ENCODE measurements at regions not wholly inside any gene's neighbourhood (a gene's known extent, or its start where the extent isn't known, plus 50 kb on each side); places are given as distances from the start of the nearest gene placed in this dataset.
"Not testable (repeated sequence)": the region's sequence is repeated elsewhere in the genome, so short reads cannot be mapped to it uniquely, and the experiment has no call there.

GRCh38 chr1:212514056-212514614 lies 81.4 kb downstream of the NENF start:
- DNase-seq (peak in 1 of 10 donors; percentile 11), ATAC-seq (peak in 1 of 2 donors; percentile 50)
- Mint-ChIP-seq H3K36me3 (peaks cover 0 to 5% (median 0%) of the 10 kb centered on the region in 3 donors), H3K4me3 (peak overlapping the region in 7 of 10 donors; percentile 24 to 63 (median 44)), H3K27ac (no peak overlapping the region), H3K9me3 (no peaks in the 10 kb centered on the region), H3K4me1 (peaks cover 3 to 12% (median 7%) of the 10 kb centered on the region in 4 donors), H3K27me3 (peaks cover 23 to 72% (median 40%) of the 10 kb centered on the region in 5 donors)
- POLR2A ChIA-PET: no interaction called here

- Mint-ChIP-seq H3K4me1 (peaks cover 3 to 12% (median 7%) of the 10 kb centered on the region in 4 donors), H3K27me3 (peaks cover 23 to 72% (median 41%) of the 10 kb centered on the region in 5 donors), H3K36me3 (peaks cover 0 to 5% (median 0%) of the 10 kb centered on the region in 3 donors), H3K4me3 (peak overlapping the region in 5 of 10 donors; percentile 33 to 63 (median 44)), H3K9me3 (no peaks in the 10 kb centered on the region), H3K27ac (no peak overlapping the region)
- POLR2A ChIA-PET: no interaction called here
- no peak for DNase-seq
- ATAC-seq: peak; percentile 14 to 54
Observed at GRCh38 chr1:212514782-212515181, 82.1 kb downstream of the NENF start.

GRCh38 chr1:212515329-212515760 lies 82.6 kb downstream of the NENF start:
- DNase-seq (no peak), ATAC-seq (no peak)
- Mint-ChIP-seq H3K9me3 (no peaks in the 10 kb centered on the region), H3K27ac (no peak overlapping the region), H3K4me1 (peaks cover 3 to 12% (median 7%) of the 10 kb centered on the region in 4 donors), H3K36me3 (peaks cover 0 to 5% (median 0%) of the 10 kb centered on the region in 3 donors), H3K4me3 (peak overlapping the region in 6 of 10 donors; percentile 9 to 62 (median 36)), H3K27me3 (peaks cover 23 to 70% (median 42%) of the 10 kb centered on the region in 5 donors)
- POLR2A ChIA-PET: no interaction called here

GRCh38 chr1:212516012-212516411 lies 83.3 kb downstream of the NENF start:
- H3K9me3 Mint-ChIP-seq, DNase-seq, ATAC-seq, POLR2A ChIA-PET, H3K36me3 Mint-ChIP-seq: not testable (repeated sequence)
- Mint-ChIP-seq H3K27ac (peak overlapping the region in 2 of 10 donors; percentile 49 to 83), H3K4me3 (peak overlapping the region in 4 of 10 donors; percentile 8 to 64 (median 23)), H3K27me3 (peaks cover 23 to 74% (median 42%) of the 10 kb centered on the region in 5 donors), H3K4me1 (peaks cover 3 to 12% (median 7%) of the 10 kb centered on the region in 4 donors)

GRCh38 chr1:212518188-212519054 lies 85.7 kb downstream of the NENF start:
- no peak overlapping the region for H3K27ac Mint-ChIP-seq
- H3K9me3 Mint-ChIP-seq: no peaks in the 10 kb centered on the region
- H3K4me3 Mint-ChIP-seq: no peak overlapping the region
- POLR2A ChIA-PET: no interaction called here
- no peak for DNase-seq
- H3K36me3 Mint-ChIP-seq: no peaks in the 10 kb centered on the region
- H3K27me3 Mint-ChIP-seq: peaks cover 18 to 56% (median 32%) of the 10 kb centered on the region in 5 donors
- peaks cover 3 to 11% (median 7%) of the 10 kb centered on the region in 4 donors for H3K4me1 Mint-ChIP-seq
- no peak for ATAC-seq

- POLR2A ChIA-PET: interaction anchor here (0.6 kb wide), 1 partner anchor 474 kb away, joined by 4 read pairs; no protein-coding TSS in a partner anchor
- Mint-ChIP-seq H3K4me1 (peaks cover 0 to 6% (median 4%) of the 10 kb centered on the region in 4 donors), H3K27me3 (peaks cover 16 to 49% (median 27%) of the 10 kb centered on the region in 5 donors)
Observed at GRCh38 chr1:212519131-212519530, 86.4 kb downstream of the NENF start.

GRCh38 chr1:212520299-212520698 lies 87.6 kb downstream of the NENF start:
- H3K27me3 Mint-ChIP-seq: peaks cover 14 to 42% (median 26%) of the 10 kb centered on the region in 5 donors
- POLR2A ChIA-PET: no interaction called here

More at GRCh38 chr1:212519131-212519530, 86.4 kb downstream of the NENF start:
- no peak for DNase-seq
- Mint-ChIP-seq H3K27ac (no peak overlapping the region), H3K9me3 (no peaks in the 10 kb centered on the region), H3K36me3 (no peaks in the 10 kb centered on the region), H3K4me3 (no peak overlapping the region)
- ATAC-seq: no peak

GRCh38 chr1:212520746-212521145 lies 87.8 kb upstream of the ATF3 start:
- no peak for ATAC-seq
- H3K4me1 Mint-ChIP-seq: no peaks in the 10 kb centered on the region
- H3K27me3 Mint-ChIP-seq: peaks cover 13 to 37% (median 21%) of the 10 kb centered on the region in 5 donors
- H3K27ac Mint-ChIP-seq: no peak overlapping the region
- H3K4me3 Mint-ChIP-seq: no peak overlapping the region
- H3K36me3 Mint-ChIP-seq: no peaks in the 10 kb centered on the region
- POLR2A ChIA-PET: no interaction called here
- no peak for DNase-seq
- H3K9me3 Mint-ChIP-seq: no peaks in the 10 kb centered on the region

More at GRCh38 chr1:212520299-212520698, 87.6 kb downstream of the NENF start:
- DNase-seq (no peak), ATAC-seq (no peak)
- H3K4me3 Mint-ChIP-seq: no peak overlapping the region
- no peaks in the 10 kb centered on the region for H3K36me3 Mint-ChIP-seq
- H3K4me1 Mint-ChIP-seq: peaks cover 0 to 2% (median 1%) of the 10 kb centered on the region in 4 donors
- no peak overlapping the region for H3K27ac Mint-ChIP-seq
- no peaks in the 10 kb centered on the region for H3K9me3 Mint-ChIP-seq

GRCh38 chr1:212525479-212526110 lies 83.0 kb upstream of the ATF3 start:
- no peaks in the 10 kb centered on the region for H3K36me3 Mint-ChIP-seq
- ATAC-seq (no peak), DNase-seq (no peak)
- no peaks in the 10 kb centered on the region for H3K9me3 Mint-ChIP-seq
- peaks cover 3 to 21% (median 10%) of the 10 kb centered on the region in 5 donors for H3K27me3 Mint-ChIP-seq
- H3K27ac Mint-ChIP-seq: no peak overlapping the region
- POLR2A ChIA-PET: no interaction called here
- no peaks in the 10 kb centered on the region for H3K4me1 Mint-ChIP-seq
- no peak overlapping the region for H3K4me3 Mint-ChIP-seq

- Mint-ChIP-seq H3K27me3 (peaks cover 3 to 17% (median 8%) of the 10 kb centered on the region in 5 donors), H3K36me3 (no peaks in the 10 kb centered on the region), H3K4me1 (no peaks in the 10 kb centered on the region), H3K27ac (no peak overlapping the region), H3K4me3 (no peak overlapping the region), H3K9me3 (no peaks in the 10 kb centered on the region)
- POLR2A ChIA-PET: no interaction called here
- ATAC-seq (no peak), DNase-seq (no peak)
Observed at GRCh38 chr1:212526111-212526491, 82.5 kb upstream of the ATF3 start.

GRCh38 chr1:212528501-212528900 lies 80.1 kb upstream of the ATF3 start:
- H3K27me3 Mint-ChIP-seq: peaks cover 2 to 19% (median 10%) of the 10 kb centered on the region in 5 donors

GRCh38 chr1:212529211-212529741 lies 79.3 kb upstream of the ATF3 start:
- no peak for DNase-seq
- H3K4me1 Mint-ChIP-seq: no peaks in the 10 kb centered on the region
- no peaks in the 10 kb centered on the region for H3K9me3 Mint-ChIP-seq
- no peak overlapping the region for H3K27ac Mint-ChIP-seq
- POLR2A ChIA-PET: no interaction called here
- H3K36me3 Mint-ChIP-seq: no peaks in the 10 kb centered on the region
- no peak for ATAC-seq
- peaks cover 2 to 21% (median 8%) of the 10 kb centered on the region in 5 donors for H3K27me3 Mint-ChIP-seq
- no peak overlapping the region for H3K4me3 Mint-ChIP-seq

More at GRCh38 chr1:212528501-212528900, 80.1 kb upstream of the ATF3 start:
- H3K36me3 Mint-ChIP-seq: no peaks in the 10 kb centered on the region
- no peak for DNase-seq
- ATAC-seq: no peak
- H3K4me3 Mint-ChIP-seq: no peak overlapping the region
- no peaks in the 10 kb centered on the region for H3K9me3 Mint-ChIP-seq
- no peaks in the 10 kb centered on the region for H3K4me1 Mint-ChIP-seq
- POLR2A ChIA-PET: no interaction called here
- no peak overlapping the region for H3K27ac Mint-ChIP-seq

Data from naive thymus-derived CD8-positive, alpha-beta T cell (primary cell).